NOMO-1 treated with DMSO at 0.1 percent for 48 hours (cell line): ENCODE measurements at regions not wholly inside any gene's neighbourhood (a gene's known extent, or its start where the extent isn't known, plus 50 kb on each side); places are given as distances from the start of the nearest gene placed in this dataset.
"Not testable (repeated sequence)": the region's sequence is repeated elsewhere in the genome, so short reads cannot be mapped to it uniquely, and the experiment has no call there.

Source experiments
- DNase-seq: peaks from one replicate; lab custom pipeline; 2025; ENCODE audit not compliant: unreplicated experiment; lab: John Stamatoyannopoulos, UW

- DNase-seq: not testable (repeated sequence)
Observed at GRCh38 chr2:129833465-129833864, 146.0 kb upstream of the RAB6C start.

GRCh38 chr2:129847043-129847442 is 132.4 kb upstream of the RAB6C start:
- DNase-seq: no peak

- peak; percentile 73 for DNase-seq
Observed at GRCh38 chr2:129849559-129850160, 129.8 kb upstream of the RAB6C start.

- no peak for DNase-seq
Observed at GRCh38 chr2:129857200-129857599, 122.3 kb upstream of the RAB6C start.

- DNase-seq: no peak
Observed at GRCh38 chr2:129859175-129859574, 120.3 kb upstream of the RAB6C start.

GRCh38 chr2:129860088-129860487 is 119.4 kb upstream of the RAB6C start:
- DNase-seq: no peak

GRCh38 chr2:129861666-129862288 is 117.7 kb upstream of the RAB6C start:
- no peak for DNase-seq

- DNase-seq: no peak
Observed at GRCh38 chr2:129862668-129863067, 116.8 kb upstream of the RAB6C start.

- no peak for DNase-seq
Observed at GRCh38 chr2:129863350-129863749, 116.1 kb upstream of the RAB6C start.

GRCh38 chr2:129864719-129865118 is 114.7 kb upstream of the RAB6C start:
- no peak for DNase-seq

GRCh38 chr2:129865976-129866375 is 113.5 kb upstream of the RAB6C start:
- no peak for DNase-seq

- DNase-seq: no peak
Observed at GRCh38 chr2:129866391-129866790, 113.1 kb upstream of the RAB6C start.

- no peak for DNase-seq
Observed at GRCh38 chr2:129868151-129868550, 111.3 kb upstream of the RAB6C start.

GRCh38 chr2:129870685-129871241 is 108.7 kb upstream of the RAB6C start:
- DNase-seq: no peak

- no peak for DNase-seq
Observed at GRCh38 chr2:129872446-129872845, 107.0 kb upstream of the RAB6C start.

GRCh38 chr2:129876541-129876940 is 102.9 kb upstream of the RAB6C start:
- no peak for DNase-seq

GRCh38 chr2:129877289-129877741 is 102.2 kb upstream of the RAB6C start:
- DNase-seq: peak; percentile 44

GRCh38 chr2:129877795-129878775 is 101.4 kb upstream of the RAB6C start:
- peak; percentile 31 for DNase-seq

- DNase-seq: no peak
Observed at GRCh38 chr2:129879614-129880180, 99.8 kb upstream of the RAB6C start.

- DNase-seq: no peak
Observed at GRCh38 chr2:129880309-129880708, 99.2 kb upstream of the RAB6C start.

- no peak for DNase-seq
Observed at GRCh38 chr2:129880971-129881370, 98.5 kb upstream of the RAB6C start.
